DND-41 (cell line): ENCODE measurements at regions not wholly inside any gene's neighbourhood (a gene's known extent, or its start where the extent isn't known, plus 50 kb on each side); places are given as distances from the start of the nearest gene placed in this dataset.

Experiments used
- ATAC-seq: fragments of 200-7000 bp; cut with Tn5 transposase; 3 replicates; pipeline ENCODE4 v1.9.1; 2021; ENCODE audit warnings: low read depth; ENCODE audit not compliant: insufficient read depth
- DNase-seq: peaks from one replicate; pipeline ENCODE4 v3.0.0-alpha.2; 2020
- H2AFZ ChIP-seq: 2 replicates; pipeline ENCODE4 v1.6.0; 2012; ENCODE audit warnings: low read depth, low read length
- H3K27ac ChIP-seq: 2 replicates; pipeline ENCODE4 v1.5.1; 2012; ENCODE audit warnings: low read length, inconsistent platforms
- H3K27me3 ChIP-seq: fragments of 200-600 bp; sonication (generic); 2 replicates; pipeline ENCODE4 v1.6.0; 2012; ENCODE audit warnings: low read length, mild to moderate bottlenecking, inconsistent platforms; ENCODE audit not compliant: insufficient read depth, poor library complexity
- H3K36me3 ChIP-seq: 2 replicates; pipeline ENCODE4 v1.5.1; 2012; ENCODE audit warnings: low read length, inconsistent platforms; ENCODE audit not compliant: insufficient read depth
- H3K4me1 ChIP-seq: 2 replicates; pipeline ENCODE4 v1.5.1; 2012; ENCODE audit warnings: mild to moderate bottlenecking, low read length; ENCODE audit not compliant: insufficient read depth
- H3K4me2 ChIP-seq: 2 replicates; pipeline ENCODE4 v1.6.0; 2012; ENCODE audit warnings: mild to moderate bottlenecking, moderate library complexity, low read length, inconsistent platforms; ENCODE audit not compliant: insufficient read depth
- H3K4me3 ChIP-seq, 2 experiments: fragments of 200-600 bp in 1 of 2; shearing (Covaris generic) in 1 of 2; 2 replicates each; pipeline ENCODE4 v1.5.1; 2012 to 2016; ENCODE audit warnings: inconsistent platforms in 2 of 2, low read length in 2 of 2, mild to moderate bottlenecking in 2 of 2, low read depth in 1 of 2, moderate library complexity in 1 of 2
- H3K79me2 ChIP-seq: 2 replicates; pipeline ENCODE4 v1.6.0; 2012; ENCODE audit warnings: low read length, inconsistent platforms; ENCODE audit not compliant: insufficient read depth
- H3K9ac ChIP-seq: 2 replicates; pipeline ENCODE4 v1.6.0; 2012; ENCODE audit warnings: low read depth, mild to moderate bottlenecking, inconsistent platforms, low read length, moderate library complexity
- H3K9me3 ChIP-seq: 2 replicates; pipeline ENCODE4 v1.5.1; 2012; ENCODE audit warnings: low read length, moderate library complexity, mild to moderate bottlenecking, inconsistent platforms; ENCODE audit not compliant: insufficient read depth, severe bottlenecking
- H4K20me1 ChIP-seq: 2 replicates; pipeline ENCODE4 v1.6.0; 2012; ENCODE audit warnings: low read length; ENCODE audit not compliant: insufficient read depth
- EZH2 ChIP-seq: IDR thresholded peaks from 3 replicates; pipeline ENCODE4 v1.6.1; 2012; ENCODE audit warnings: borderline replicate concordance, low read depth, mild to moderate bottlenecking, moderate library complexity, low read length, inconsistent platforms; ENCODE audit not compliant: severe bottlenecking
- TF ChIP-seq, protein P1 (sequence below): IDR thresholded peaks from 2 replicates; pipeline ENCODE4 v1.5.1; 2012; ENCODE audit warnings: borderline replicate concordance, low read length, moderate library complexity, mild to moderate bottlenecking; ENCODE audit not compliant: poor library complexity, severe bottlenecking; ENCODE audit errors: extremely low read depth

DNA sequence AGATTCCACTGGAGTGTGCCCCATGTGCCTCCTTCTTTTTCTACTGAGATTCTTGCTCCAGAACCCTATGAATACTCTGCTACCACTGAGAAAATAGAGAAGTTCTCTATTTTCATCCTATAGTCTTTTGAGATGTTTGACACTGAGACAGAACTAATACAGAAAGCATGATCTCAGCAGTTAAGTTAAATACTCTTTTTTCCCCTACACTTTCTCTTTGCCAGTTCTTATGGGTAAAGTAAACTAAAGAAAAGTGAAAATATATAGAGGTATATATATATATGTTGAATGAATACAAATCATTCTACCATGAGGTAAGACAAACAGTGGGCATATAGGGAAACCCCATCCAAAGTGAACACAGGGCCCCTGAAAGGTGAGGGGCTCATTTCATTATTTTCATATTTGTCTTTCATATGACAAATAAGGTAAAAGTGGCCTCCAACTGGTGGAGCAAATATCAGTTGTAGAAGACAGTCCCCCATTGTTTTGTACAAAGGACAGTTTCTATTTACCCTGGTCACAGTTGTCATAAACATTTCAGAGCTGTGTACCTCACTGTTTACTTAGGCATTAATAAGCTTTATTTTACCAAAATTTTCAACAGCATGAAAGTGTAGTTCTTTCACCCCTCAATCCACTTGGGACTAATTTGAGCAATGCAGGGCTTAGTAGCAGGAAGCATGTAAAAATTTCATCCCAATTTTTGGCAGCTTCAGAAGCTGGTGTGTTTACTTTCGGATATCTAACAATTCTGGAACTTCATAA, 188.3 kb upstream of the MARCKS start:
- TF ChIP-seq, protein P1, sequence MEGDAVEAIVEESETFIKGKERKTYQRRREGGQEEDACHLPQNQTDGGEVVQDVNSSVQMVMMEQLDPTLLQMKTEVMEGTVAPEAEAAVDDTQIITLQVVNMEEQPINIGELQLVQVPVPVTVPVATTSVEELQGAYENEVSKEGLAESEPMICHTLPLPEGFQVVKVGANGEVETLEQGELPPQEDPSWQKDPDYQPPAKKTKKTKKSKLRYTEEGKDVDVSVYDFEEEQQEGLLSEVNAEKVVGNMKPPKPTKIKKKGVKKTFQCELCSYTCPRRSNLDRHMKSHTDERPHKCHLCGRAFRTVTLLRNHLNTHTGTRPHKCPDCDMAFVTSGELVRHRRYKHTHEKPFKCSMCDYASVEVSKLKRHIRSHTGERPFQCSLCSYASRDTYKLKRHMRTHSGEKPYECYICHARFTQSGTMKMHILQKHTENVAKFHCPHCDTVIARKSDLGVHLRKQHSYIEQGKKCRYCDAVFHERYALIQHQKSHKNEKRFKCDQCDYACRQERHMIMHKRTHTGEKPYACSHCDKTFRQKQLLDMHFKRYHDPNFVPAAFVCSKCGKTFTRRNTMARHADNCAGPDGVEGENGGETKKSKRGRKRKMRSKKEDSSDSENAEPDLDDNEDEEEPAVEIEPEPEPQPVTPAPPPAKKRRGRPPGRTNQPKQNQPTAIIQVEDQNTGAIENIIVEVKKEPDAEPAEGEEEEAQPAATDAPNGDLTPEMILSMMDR = no peak
- TF ChIP-seq EZH2 = no peak
- DNase-seq = no peak
- H3K36me3 ChIP-seq = no peaks in the 10 kb centered on the region

GRCh38 chr6:113669606-113670005, 187.5 kb upstream of the MARCKS start:
- Histone ChIP-seq H3K27me3 (no peaks in the 10 kb centered on the region), H3K79me2 (no peaks in the 10 kb centered on the region), H3K36me3 (no peaks in the 10 kb centered on the region), H3K27ac (no peak overlapping the region), H3K4me1 (no peaks in the 10 kb centered on the region), H2AFZ (no peak overlapping the region), H3K9ac (no peak overlapping the region), H3K4me3 (no peak overlapping the region), H3K4me2 (no peak overlapping the region), H3K9me3 (no peaks in the 10 kb centered on the region), H4K20me1 (no peaks in the 10 kb centered on the region)
- TF ChIP-seq, protein P1 = no peak
- TF ChIP-seq EZH2 = no peak
- ATAC-seq = no peak
- no peak for DNase-seq

More for the DNA sequence above, 188.3 kb upstream of the MARCKS start:
- no peaks in the 10 kb centered on the region for H3K4me1 ChIP-seq
- no peaks in the 10 kb centered on the region for H4K20me1 ChIP-seq
- H3K9ac ChIP-seq = no peak overlapping the region
- no peaks in the 10 kb centered on the region for H3K79me2 ChIP-seq
- no peak overlapping the region for H3K4me3 ChIP-seq
- no peak overlapping the region for H2AFZ ChIP-seq
- ATAC-seq = no peak
- no peak overlapping the region for H3K27ac ChIP-seq
- H3K9me3 ChIP-seq = no peaks in the 10 kb centered on the region
- no peak overlapping the region for H3K4me2 ChIP-seq
- no peaks in the 10 kb centered on the region for H3K27me3 ChIP-seq

- Histone ChIP-seq H3K36me3 (no peaks in the 10 kb centered on the region), H4K20me1 (no peaks in the 10 kb centered on the region), H3K4me3 (no peak overlapping the region), H3K9me3 (no peaks in the 10 kb centered on the region), H3K4me2 (no peak overlapping the region), H3K27me3 (no peaks in the 10 kb centered on the region), H3K79me2 (no peaks in the 10 kb centered on the region), H3K27ac (no peak overlapping the region), H2AFZ (no peak overlapping the region), H3K9ac (no peak overlapping the region), H3K4me1 (no peaks in the 10 kb centered on the region)
- TF ChIP-seq EZH2 = no peak
- TF ChIP-seq, protein P1 = no peak
- DNase-seq (no peak), ATAC-seq (no peak)
Observed at GRCh38 chr6:113671421-113671820, 185.7 kb upstream of the MARCKS start.
